Astrocyte of the cerebellum (primary cell): ENCODE measurements at regions not wholly inside any gene's neighbourhood (a gene's known extent, or its start where the extent isn't known, plus 50 kb on each side); places are given as distances from the start of the nearest gene placed in this dataset.

ENCODE experiments used
- DNase-seq: peaks from one replicate; pipeline ENCODE4 v3.0.0-alpha.2; 2011; ENCODE audit warnings: low read depth
- H3K4me3 ChIP-seq: 2 replicates; pipeline ENCODE4 v1.5.1; 2011; ENCODE audit warnings: mild to moderate bottlenecking, low read depth, low read length, moderate library complexity
- CTCF ChIP-seq: IDR thresholded peaks from 2 replicates; pipeline ENCODE4 v1.5.1; 2012; ENCODE audit warnings: low read length, low read depth, moderate library complexity, mild to moderate bottlenecking; ENCODE audit errors: missing control alignments
- in situ Hi-C: cut with HindIII; loops from 2 replicates; pipeline ENCODE4 v1.10.0; 2017; ENCODE audit warnings: low sequenced_read_pairs

DNA sequence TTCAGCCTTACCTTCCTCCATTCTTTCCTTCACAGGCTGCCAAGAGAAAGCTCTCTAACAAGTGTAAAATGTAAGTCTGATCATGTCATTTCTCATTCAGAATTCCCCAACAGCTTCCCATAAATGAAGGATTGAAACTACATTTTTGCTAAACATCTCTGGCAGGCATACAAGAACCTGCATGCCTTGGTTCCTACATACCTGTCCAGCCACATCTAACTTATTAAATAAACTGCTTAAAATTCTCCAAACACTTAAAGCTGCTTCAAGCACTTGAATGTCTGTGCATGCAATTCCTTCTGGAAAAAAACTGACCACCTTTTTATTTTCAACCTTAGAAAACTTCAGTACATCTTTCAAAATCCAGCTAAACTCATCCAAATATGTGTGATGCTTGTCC is 84.4 kb upstream of the DCN start:
- H3K4me3 ChIP-seq, result no peak overlapping the region
- in situ Hi-C loops, result no loop called here
- TF ChIP-seq CTCF, result no peak
- no peak for DNase-seq

GRCh38 chr12:91264178-91264577 is 81.6 kb upstream of the DCN start:
- H3K4me3 ChIP-seq, result no peak overlapping the region
- DNase-seq, result no peak
- in situ Hi-C loops, result no loop called here
- TF ChIP-seq CTCF, result no peak

DNA sequence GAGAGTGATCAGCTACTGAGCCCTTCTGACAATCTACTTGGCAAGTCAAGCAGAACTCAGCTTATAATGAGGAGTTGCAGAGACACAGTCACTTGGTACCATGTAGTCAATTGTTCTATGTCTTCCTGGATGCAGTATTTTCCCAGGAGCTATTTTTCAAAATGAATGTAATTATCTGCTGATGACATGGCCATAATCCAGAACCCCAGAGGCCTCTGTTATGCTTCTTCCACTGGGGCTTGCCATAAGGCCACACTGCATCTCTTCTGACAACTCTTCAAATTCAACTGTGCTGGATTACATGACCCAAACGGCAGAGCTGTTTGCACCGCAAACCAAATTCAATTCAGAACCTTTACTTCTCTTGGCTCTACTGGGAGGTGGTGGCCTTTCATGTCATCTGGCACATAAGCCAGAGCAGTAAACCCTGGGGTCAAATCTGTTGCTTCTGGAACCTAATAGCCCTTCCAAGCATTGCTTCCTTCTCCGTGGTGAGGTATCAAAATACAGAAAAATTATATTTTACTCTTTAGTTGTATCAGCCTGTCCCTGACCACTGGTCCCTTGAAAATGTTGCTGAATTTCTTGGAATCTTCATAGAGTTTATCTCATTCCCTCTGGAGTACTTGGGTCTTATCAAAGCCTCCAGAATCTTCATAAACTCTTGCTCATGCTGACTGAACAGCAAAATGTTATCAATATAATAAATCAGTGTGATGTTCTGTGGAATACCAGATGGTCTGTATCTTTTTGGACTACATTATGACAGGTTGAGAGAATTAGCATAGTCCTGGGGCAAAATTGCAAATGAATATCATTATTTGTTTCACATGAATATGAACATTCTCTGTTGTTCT is 79.4 kb upstream of the DCN start:
- no peak for TF ChIP-seq CTCF
- H3K4me3 ChIP-seq, result no peak overlapping the region
- no peak for DNase-seq
- in situ Hi-C loops, result no loop called here

DNA sequence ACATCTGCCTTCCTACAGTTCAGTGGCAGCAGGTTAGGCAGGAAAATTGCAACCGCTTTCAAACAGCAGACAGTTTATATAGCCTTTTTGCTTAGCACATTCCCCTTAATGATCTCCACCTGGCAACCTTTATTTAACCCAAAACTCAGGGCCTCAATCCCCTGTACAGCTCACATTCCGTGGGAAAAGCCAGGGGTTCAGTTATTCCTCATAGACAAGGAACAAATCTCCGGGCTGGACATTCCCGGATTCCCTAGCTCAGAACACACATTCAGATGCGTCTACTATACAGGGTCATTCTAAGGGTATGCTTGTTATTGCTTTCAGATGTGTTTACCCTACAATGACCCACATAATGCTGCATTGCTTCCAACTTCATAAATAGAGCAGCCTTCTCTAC is 73.8 kb upstream of the DCN start:
- in situ Hi-C loops, result no loop called here
- TF ChIP-seq CTCF, result no peak
- no peak for DNase-seq
- H3K4me3 ChIP-seq, result no peak overlapping the region

DNA sequence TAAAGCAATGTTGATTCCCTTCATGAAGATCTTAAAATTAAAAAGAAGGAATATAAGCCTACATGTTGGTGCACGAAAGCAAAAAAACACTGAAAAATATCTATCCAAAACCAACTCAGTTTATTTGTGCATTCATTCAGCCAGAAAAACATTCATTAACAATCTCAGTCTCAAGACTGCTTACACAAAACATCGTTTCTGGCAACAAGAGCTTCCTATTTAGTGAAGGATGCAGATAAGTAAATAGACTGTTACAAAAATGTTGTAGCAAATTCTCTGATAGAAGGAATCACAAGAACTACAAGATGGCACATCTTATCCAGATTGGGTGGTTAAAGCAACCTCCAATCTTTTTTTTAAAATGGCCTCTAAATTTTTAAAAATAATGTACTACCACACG is 69.7 kb upstream of the DCN start:
- no peak for DNase-seq
- no peak for TF ChIP-seq CTCF
- in situ Hi-C loops, result no loop called here
- H3K4me3 ChIP-seq, result no peak overlapping the region

GRCh38 chr12:91250273-91250665 is 67.7 kb upstream of the DCN start:
- no peak for TF ChIP-seq CTCF
- no peak for DNase-seq
- no peak overlapping the region for H3K4me3 ChIP-seq
- in situ Hi-C loops, result no loop called here
